GM12801 (cell line): ENCODE measurements at regions not wholly inside any gene's neighbourhood (a gene's known extent, or its start where the extent isn't known, plus 50 kb on each side); places are given as distances from the start of the nearest gene placed in this dataset.

Source experiments
- CTCF ChIP-seq: IDR thresholded peaks from one replicate; pipeline ENCODE4 v1.5.1; 2011; ENCODE audit warnings: control low read depth; ENCODE audit not compliant: insufficient read length; ENCODE audit errors: extremely low read depth

GRCh38 chr12:89033062-89033461 is 319.2 kb downstream of the DUSP6 start:
- no peak for TF ChIP-seq CTCF

- TF ChIP-seq CTCF = no peak
These were observed 322.3 kb downstream of the DUSP6 start for GRCh38 chr12:89029961-89030360.

- TF ChIP-seq CTCF = no peak
These were observed 327.7 kb downstream of the DUSP6 start for GRCh38 chr12:89024580-89024979.

- TF ChIP-seq CTCF = no peak
These were observed 328.4 kb downstream of the DUSP6 start for GRCh38 chr12:89023936-89024335.

GRCh38 chr12:89020689-89021088 is 331.6 kb downstream of the DUSP6 start:
- TF ChIP-seq CTCF = no peak

GRCh38 chr12:89020121-89020480 is 332.2 kb downstream of the DUSP6 start:
- TF ChIP-seq CTCF = no peak

GRCh38 chr12:89019439-89020120 is 332.7 kb downstream of the DUSP6 start:
- TF ChIP-seq CTCF = peak; percentile 5
